ENCODE measurements at regions not wholly inside any gene's neighbourhood (a gene's known extent, or its start where the extent isn't known, plus 50 kb on each side); places are given as distances from the start of the nearest gene placed in this dataset.

DNA sequence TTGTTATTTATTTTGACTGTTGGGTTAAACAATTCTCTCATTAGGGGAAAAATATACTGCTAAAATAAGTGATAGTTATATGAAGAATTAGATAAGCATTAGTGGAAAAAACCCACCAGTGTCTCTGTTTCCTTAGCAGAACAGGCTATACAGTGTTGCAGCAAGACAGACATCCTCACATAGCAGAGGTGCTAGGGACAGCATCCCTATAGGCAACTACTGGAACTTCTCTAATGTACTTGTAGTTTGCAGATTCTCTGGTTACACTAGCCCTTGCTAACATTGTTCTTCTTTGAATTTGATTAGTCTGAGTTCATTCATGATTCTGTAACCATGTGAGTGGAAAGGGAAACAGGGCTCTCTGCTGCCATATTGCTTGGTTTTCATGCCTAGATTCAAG lies 661.8 kb upstream of the RGMB start:
- DNase-seq (ENCODE audit: insufficient read length) (no peak), FAIRE-seq (no peak)

DNA sequence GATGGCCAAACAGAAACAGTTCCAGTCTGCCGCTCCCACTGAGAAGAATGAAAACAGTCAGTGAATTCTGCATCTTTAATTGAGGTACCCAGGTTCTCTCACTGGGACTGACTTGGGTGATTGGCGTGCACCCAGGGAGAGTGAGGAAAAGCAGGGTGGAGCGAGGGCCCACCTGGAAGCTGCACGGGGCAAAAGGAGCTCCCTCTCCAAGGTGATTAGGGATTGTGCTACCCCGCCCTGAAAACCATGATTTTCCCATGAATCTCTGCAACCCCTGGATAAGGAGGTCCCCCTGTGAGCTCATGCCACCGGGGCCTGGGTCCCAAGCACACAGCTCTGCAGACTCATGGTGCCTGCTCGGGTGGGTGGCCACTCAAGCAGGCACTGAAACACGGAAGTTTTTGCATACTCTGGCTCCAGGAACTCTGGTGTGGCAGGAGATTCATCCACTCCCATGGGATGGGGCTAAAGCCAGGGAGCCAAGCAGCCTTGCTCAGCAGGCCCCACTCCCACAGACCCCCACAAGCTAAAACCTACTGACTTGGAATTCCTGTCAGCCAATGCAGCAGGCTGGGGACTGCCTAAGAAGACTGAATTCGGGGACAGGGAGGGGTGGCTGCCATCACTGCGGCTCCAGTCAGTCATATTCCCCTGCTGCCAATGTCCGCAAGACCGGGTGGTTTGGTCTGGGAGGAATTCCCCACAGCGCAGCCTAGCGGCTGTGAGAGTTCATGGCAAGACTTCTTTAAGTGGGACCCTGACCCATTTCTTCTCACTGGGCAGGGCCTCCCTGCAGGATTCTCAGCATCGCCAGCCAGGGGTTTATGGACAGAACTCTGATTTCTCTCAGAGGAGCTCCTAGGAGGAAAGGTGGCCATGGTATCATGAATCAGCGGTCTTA lies 652.2 kb upstream of the RGMB start:
- no peak for TF ChIP-seq TAF1 (IDR thresholded peaks at IDR 0.05; ENCODE audit: borderline replicate concordance, low read depth, low read length)
- TF ChIP-seq POLR2AphosphoS5 (IDR thresholded peaks at IDR 0.05; ENCODE audit: low read depth, low read length): no peak
- TF ChIP-seq POLR2A (IDR thresholded peaks at IDR 0.05; ENCODE audit: low read depth, low read length): no peak
- no peak for FAIRE-seq
- DNase-seq (ENCODE audit: insufficient read length): no peak

More for the DNA sequence above, 661.8 kb upstream of the RGMB start:
- TF ChIP-seq TAF1 (IDR thresholded peaks at IDR 0.05; ENCODE audit: borderline replicate concordance, low read depth, low read length) (no peak), POLR2AphosphoS5 (IDR thresholded peaks at IDR 0.05; ENCODE audit: low read depth, low read length) (no peak), POLR2A (IDR thresholded peaks at IDR 0.05; ENCODE audit: low read depth, low read length) (no peak)

- TF ChIP-seq TAF1 (IDR thresholded peaks at IDR 0.05; ENCODE audit: borderline replicate concordance, low read depth, low read length): no peak
- TF ChIP-seq POLR2A (IDR thresholded peaks at IDR 0.05; ENCODE audit: low read depth, low read length): no peak
- TF ChIP-seq POLR2AphosphoS5 (IDR thresholded peaks at IDR 0.05; ENCODE audit: low read depth, low read length): no peak
- DNase-seq (ENCODE audit: insufficient read length) (no peak), FAIRE-seq (no peak)
These were observed 645.2 kb upstream of the RGMB start for GRCh38 chr5:98128271-98128670.

DNA sequence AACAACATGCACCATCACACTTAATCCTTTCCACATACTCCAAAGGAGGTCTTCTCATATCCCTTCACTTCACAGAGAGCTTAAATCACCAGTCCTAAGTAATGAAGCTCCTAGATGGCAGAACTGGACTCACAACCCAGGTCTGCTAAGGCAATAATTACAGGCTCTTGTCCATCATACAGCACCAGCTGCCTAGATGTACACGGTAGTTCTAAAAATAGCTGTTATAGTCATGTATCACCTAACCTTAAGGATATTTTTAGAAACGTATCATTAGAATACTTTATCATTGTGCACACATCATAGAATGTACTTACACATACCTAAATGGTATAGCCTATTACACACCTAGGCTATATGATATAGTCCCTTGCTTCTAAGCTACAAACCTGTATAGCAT lies 644.6 kb upstream of the RGMB start:
- TF ChIP-seq TAF1 (IDR thresholded peaks at IDR 0.05; ENCODE audit: borderline replicate concordance, low read depth, low read length) (no peak), POLR2AphosphoS5 (IDR thresholded peaks at IDR 0.05; ENCODE audit: low read depth, low read length) (no peak), POLR2A (IDR thresholded peaks at IDR 0.05; ENCODE audit: low read depth, low read length) (no peak)
- DNase-seq (ENCODE audit: insufficient read length) (no peak), FAIRE-seq (no peak)

DNA sequence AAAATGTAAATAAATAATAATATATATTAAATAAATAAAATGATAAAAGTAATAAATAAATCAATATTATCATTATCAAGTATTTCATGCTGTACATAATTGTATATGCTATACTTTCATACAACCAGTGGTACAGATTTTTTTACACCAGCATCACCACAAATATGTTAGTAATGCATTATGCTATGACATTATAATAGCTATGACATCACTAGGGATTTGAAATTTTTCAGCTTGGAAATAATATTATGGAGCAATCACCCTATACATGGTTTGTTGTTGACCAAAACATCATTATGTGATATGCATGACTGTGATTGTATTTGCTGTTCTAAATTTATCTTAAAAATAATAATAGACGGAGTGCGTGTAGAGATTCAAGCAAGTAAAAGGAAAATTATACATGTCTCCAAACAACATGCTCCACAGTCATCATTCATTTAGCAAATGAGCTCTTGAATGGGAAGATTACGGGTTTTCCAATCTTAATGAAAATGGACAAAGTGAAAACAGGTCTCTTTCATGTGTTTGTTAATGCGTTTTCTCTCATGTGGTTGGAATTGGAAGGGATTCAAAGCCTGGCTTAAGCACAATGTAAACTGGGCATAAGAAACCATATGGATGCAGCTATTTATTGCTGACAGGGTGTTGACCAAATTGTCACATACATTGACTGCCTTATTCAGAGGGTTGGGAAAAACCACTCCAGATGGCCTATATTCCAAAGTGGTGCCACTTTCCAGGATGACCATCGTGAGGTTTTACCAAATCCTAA lies 643.0 kb upstream of the RGMB start:
- no peak for FAIRE-seq

GRCh38 chr5:98144116-98144515 lies 629.3 kb upstream of the RGMB start:
- TF ChIP-seq TAF1 (IDR thresholded peaks at IDR 0.05; ENCODE audit: borderline replicate concordance, low read depth, low read length): no peak
- no peak for TF ChIP-seq POLR2AphosphoS5 (IDR thresholded peaks at IDR 0.05; ENCODE audit: low read depth, low read length)
- TF ChIP-seq POLR2A (IDR thresholded peaks at IDR 0.05; ENCODE audit: low read depth, low read length): no peak
- DNase-seq (ENCODE audit: insufficient read length) (no peak), FAIRE-seq (no peak)

More for the DNA sequence above, 643.0 kb upstream of the RGMB start:
- no peak for TF ChIP-seq POLR2A (IDR thresholded peaks at IDR 0.05; ENCODE audit: low read depth, low read length)
- no peak for TF ChIP-seq TAF1 (IDR thresholded peaks at IDR 0.05; ENCODE audit: borderline replicate concordance, low read depth, low read length)
- no peak for TF ChIP-seq POLR2AphosphoS5 (IDR thresholded peaks at IDR 0.05; ENCODE audit: low read depth, low read length)
- no peak for DNase-seq (ENCODE audit: insufficient read length)

DNA sequence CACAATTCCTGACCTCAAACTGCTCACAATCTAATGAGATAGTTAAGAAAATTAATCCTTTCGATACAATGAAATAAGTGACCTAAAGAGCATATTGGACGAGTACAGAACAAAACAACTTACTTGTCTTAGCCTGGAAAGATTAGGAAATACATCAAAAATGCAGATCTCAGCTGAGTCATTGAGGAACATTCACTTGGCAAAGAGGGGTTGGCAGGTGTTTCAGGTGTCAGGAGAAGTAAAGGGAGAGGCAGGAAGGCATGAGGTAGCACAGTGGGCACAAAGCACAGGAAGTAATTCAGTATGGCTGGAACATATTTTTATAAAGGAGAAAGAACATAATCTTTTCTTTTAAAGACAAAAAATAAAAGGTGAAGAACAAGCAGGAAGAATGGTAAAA lies 628.8 kb upstream of the RGMB start:
- no peak for DNase-seq (ENCODE audit: insufficient read length)
- no peak for FAIRE-seq
- TF ChIP-seq POLR2AphosphoS5 (IDR thresholded peaks at IDR 0.05; ENCODE audit: low read depth, low read length) (no peak), POLR2A (IDR thresholded peaks at IDR 0.05; ENCODE audit: low read depth, low read length) (no peak), TAF1 (IDR thresholded peaks at IDR 0.05; ENCODE audit: borderline replicate concordance, low read depth, low read length) (no peak)

GRCh38 chr5:98157368-98157767 lies 616.1 kb upstream of the RGMB start:
- TF ChIP-seq POLR2AphosphoS5 (IDR thresholded peaks at IDR 0.05; ENCODE audit: low read depth, low read length): no peak
- DNase-seq (ENCODE audit: insufficient read length): no peak
- no peak for FAIRE-seq

- TF ChIP-seq POLR2A (IDR thresholded peaks at IDR 0.05; ENCODE audit: low read depth, low read length): no peak
- no peak for TF ChIP-seq TAF1 (IDR thresholded peaks at IDR 0.05; ENCODE audit: borderline replicate concordance, low read depth, low read length)
- TF ChIP-seq POLR2AphosphoS5 (IDR thresholded peaks at IDR 0.05; ENCODE audit: low read depth, low read length): no peak
- FAIRE-seq (no peak), DNase-seq (ENCODE audit: insufficient read length) (no peak)
These were observed 615.0 kb upstream of the RGMB start for GRCh38 chr5:98158440-98158839.

- FAIRE-seq (no peak), DNase-seq (ENCODE audit: insufficient read length) (no peak)
- TF ChIP-seq POLR2AphosphoS5 (IDR thresholded peaks at IDR 0.05; ENCODE audit: low read depth, low read length) (no peak), TAF1 (IDR thresholded peaks at IDR 0.05; ENCODE audit: borderline replicate concordance, low read depth, low read length) (no peak), POLR2A (IDR thresholded peaks at IDR 0.05; ENCODE audit: low read depth, low read length) (no peak)
These were observed 609.5 kb upstream of the RGMB start for GRCh38 chr5:98163796-98164493.

DNA sequence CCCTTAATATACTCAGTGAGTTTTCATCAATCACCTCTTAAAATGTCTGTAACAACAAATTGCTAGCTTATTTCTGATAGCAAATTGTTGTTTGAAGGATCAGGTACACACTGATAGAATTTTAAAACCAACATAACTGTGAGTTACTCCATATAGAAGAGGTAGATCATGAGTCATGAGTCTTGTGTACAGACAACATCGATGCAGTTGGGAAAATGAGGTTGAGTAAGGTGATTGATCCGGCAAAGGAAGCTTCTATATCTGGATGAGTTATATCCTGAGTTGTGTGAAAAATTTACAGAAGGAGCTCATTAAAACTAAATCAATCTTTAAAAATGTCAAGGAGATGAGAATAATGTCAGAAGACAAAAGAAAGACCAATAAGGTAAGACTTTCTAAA lies 604.6 kb upstream of the RGMB start:
- no peak for FAIRE-seq
- TF ChIP-seq POLR2AphosphoS5 (IDR thresholded peaks at IDR 0.05; ENCODE audit: low read depth, low read length) (no peak), TAF1 (IDR thresholded peaks at IDR 0.05; ENCODE audit: borderline replicate concordance, low read depth, low read length) (no peak), POLR2A (IDR thresholded peaks at IDR 0.05; ENCODE audit: low read depth, low read length) (no peak)
- no peak for DNase-seq (ENCODE audit: insufficient read length)

Data from GM12892 (cell line).